ENCODE measurements at regions not wholly inside any gene's neighbourhood (a gene's known extent, or its start where the extent isn't known, plus 50 kb on each side); places are given as distances from the start of the nearest gene placed in this dataset.

- TF ChIP-seq CTCF (conservative IDR thresholded peaks at IDR 0.05; ENCODE audit: control insufficient read depth, insufficient read depth, low read depth, low read length) = no peak
- DNase-seq (ENCODE audit: low read depth) = no peak
- no peak overlapping the region for H3K4me3 ChIP-seq (ENCODE audit: control insufficient read depth, low read depth, low read length)
Observed at GRCh38 chr1:234858722-234859121, 248.7 kb upstream of the IRF2BP2 start.

- no peak overlapping the region for H3K4me3 ChIP-seq (ENCODE audit: control insufficient read depth, low read depth, low read length)
- no peak for TF ChIP-seq CTCF (conservative IDR thresholded peaks at IDR 0.05; ENCODE audit: control insufficient read depth, insufficient read depth, low read depth, low read length)
- DNase-seq (ENCODE audit: low read depth) = no peak
Observed at GRCh38 chr1:234856845-234857245, 246.9 kb upstream of the IRF2BP2 start.

GRCh38 chr1:234855851-234856250 lies 245.9 kb upstream of the IRF2BP2 start:
- no peak for TF ChIP-seq CTCF (conservative IDR thresholded peaks at IDR 0.05; ENCODE audit: control insufficient read depth, insufficient read depth, low read depth, low read length)
- no peak for DNase-seq (ENCODE audit: low read depth)
- H3K4me3 ChIP-seq (ENCODE audit: control insufficient read depth, low read depth, low read length) = no peak overlapping the region

- DNase-seq (ENCODE audit: low read depth) = no peak
- no peak for TF ChIP-seq CTCF (conservative IDR thresholded peaks at IDR 0.05; ENCODE audit: control insufficient read depth, insufficient read depth, low read depth, low read length)
- H3K4me3 ChIP-seq (ENCODE audit: control insufficient read depth, low read depth, low read length) = no peak overlapping the region
Observed at GRCh38 chr1:234854645-234855039, 244.7 kb upstream of the IRF2BP2 start.

GRCh38 chr1:234853906-234854644 lies 244.1 kb upstream of the IRF2BP2 start:
- peak; percentile 25 for DNase-seq (ENCODE audit: low read depth)
- no peak for TF ChIP-seq CTCF (conservative IDR thresholded peaks at IDR 0.05; ENCODE audit: control insufficient read depth, insufficient read depth, low read depth, low read length)

GRCh38 chr1:234852659-234853058 lies 242.7 kb upstream of the IRF2BP2 start:
- H3K4me3 ChIP-seq (ENCODE audit: control insufficient read depth, low read depth, low read length) = no peak overlapping the region
- DNase-seq (ENCODE audit: low read depth) = no peak
- TF ChIP-seq CTCF (conservative IDR thresholded peaks at IDR 0.05; ENCODE audit: control insufficient read depth, insufficient read depth, low read depth, low read length) = no peak

More at GRCh38 chr1:234853906-234854644, 244.1 kb upstream of the IRF2BP2 start:
- H3K4me3 ChIP-seq (ENCODE audit: control insufficient read depth, low read depth, low read length) = no peak overlapping the region

Data from fibroblast of mammary gland (primary cell).